ENCODE measurements at regions not wholly inside any gene's neighbourhood (a gene's known extent, or its start where the extent isn't known, plus 50 kb on each side); places are given as distances from the start of the nearest gene placed in this dataset.

- BruUV-seq (replicated peaks) = no TSS peak
- dilution Hi-C loops (cut with MboI; ENCODE audit: extremely low pct_ligation_motif_present, low sequenced_read_pairs) = no loop called here
- no peak overlapping the region for H3K4me3 ChIP-seq (replicated peaks in 1 of 3; ENCODE audit: insufficient read depth in 1 of 3, low read depth in 1 of 3, low read length in 3 of 3)
- POLR2A ChIA-PET = no interaction called here
- TF ChIP-seq MAX (IDR thresholded peaks at IDR 0.05; ENCODE audit: insufficient read depth, insufficient read length) (no peak), POLR2AphosphoS5 (IDR thresholded peaks at IDR 0.05; ENCODE audit: insufficient read depth, low read depth, low read length) (no peak), GATA2 (IDR thresholded peaks at IDR 0.05; ENCODE audit: insufficient read depth, insufficient read length, low read depth, low read length) (no peak), CTCF (IDR thresholded peaks at IDR 0.05; ENCODE audit: extremely low read depth in 1 of 2, insufficient read depth in 1 of 2, low read depth in 1 of 2, low read length in 2 of 2) (no peak), FOS (IDR thresholded peaks at IDR 0.05; ENCODE audit: borderline replicate concordance, insufficient read depth, low read length) (no peak), JUN (IDR thresholded peaks at IDR 0.05; ENCODE audit: borderline replicate concordance, insufficient read depth, insufficient read length, low read depth) (no peak), MYC (IDR thresholded peaks at IDR 0.05; ENCODE audit: low read depth, low read length) (no peak), POLR2A (IDR thresholded peaks at IDR 0.05; ENCODE audit: low read depth, low read length) (no peak), EZH2 (IDR thresholded peaks at IDR 0.05; ENCODE audit: borderline replicate concordance, low read depth, low read length, severe bottlenecking) (no peak)
- no peak overlapping the region for H3K4me2 ChIP-seq (ENCODE audit: insufficient read depth, low read length)
- no peak overlapping the region for H3K27ac ChIP-seq (ENCODE audit: insufficient read depth, low read depth, low read length)
- H3K36me3 ChIP-seq (ENCODE audit: control insufficient read depth in 2 of 2, extremely low read depth in 1 of 2, insufficient read depth in 2 of 2, low read length in 2 of 2) = no peaks in the 10 kb centered on the region
- no peak for DNase-seq (ENCODE audit: low read depth, low spot score)
- H3K9me3 ChIP-seq (replicated peaks; ENCODE audit: control insufficient read depth, insufficient read depth, low read length) = no peaks in the 10 kb centered on the region
- no peak overlapping the region for H2AFZ ChIP-seq (ENCODE audit: low read depth, low read length)
- no peaks in the 10 kb centered on the region for H3K4me1 ChIP-seq (ENCODE audit: control insufficient read depth, extremely low read depth, insufficient read depth, low read length)
- intact Hi-C loops (cut with micrococcal nuclease) = no loop called here
- no peaks in the 10 kb centered on the region for H3K9me1 ChIP-seq (replicated peaks; ENCODE audit: control insufficient read depth, extremely low read depth, insufficient read depth, low read length)
- no peaks in the 10 kb centered on the region for H4K20me1 ChIP-seq (replicated peaks; ENCODE audit: control insufficient read depth, extremely low read depth, insufficient read depth, low read length)
- H3K79me2 ChIP-seq (ENCODE audit: control insufficient read depth, insufficient read depth, low read length) = no peaks in the 10 kb centered on the region
- CTCF ChIA-PET = no interaction called here
- FAIRE-seq = no peak
- no peaks in the 10 kb centered on the region for H3K27me3 ChIP-seq (ENCODE audit: control insufficient read depth in 2 of 2, insufficient read depth in 2 of 2, low read length in 2 of 2)
- no peak overlapping the region for H3K9ac ChIP-seq (replicated peaks; ENCODE audit: extremely low read depth, insufficient read depth, low read length)
Observed at GRCh38 chr10:10432296-10433035, 585.2 kb upstream of the CELF2 start.

Data from endothelial cell of umbilical vein (primary cell).